ENCODE measurements at regions not wholly inside any gene's neighbourhood (a gene's known extent, or its start where the extent isn't known, plus 50 kb on each side); places are given as distances from the start of the nearest gene placed in this dataset.

DNA sequence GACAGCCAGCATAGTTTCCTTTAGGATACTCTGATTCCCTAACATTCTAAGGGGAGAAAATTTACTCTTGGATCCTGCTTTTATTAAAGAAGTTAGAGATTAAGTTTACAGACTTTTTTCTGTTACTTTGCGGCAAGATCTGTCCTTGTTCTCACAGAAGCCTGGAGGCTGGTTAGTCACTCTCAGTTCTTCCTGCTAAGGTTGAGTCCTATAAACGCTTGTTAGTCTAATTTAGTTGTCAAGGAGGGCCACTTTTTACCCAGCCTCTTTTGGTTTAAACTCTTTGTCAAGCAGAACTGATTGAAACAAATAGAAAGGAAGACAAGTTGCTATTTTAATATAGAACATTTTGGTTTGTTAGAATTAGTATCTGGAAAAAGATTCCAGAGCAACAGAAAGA, 89.7 kb downstream of the C21orf91 start:
- TF ChIP-seq, protein P1, sequence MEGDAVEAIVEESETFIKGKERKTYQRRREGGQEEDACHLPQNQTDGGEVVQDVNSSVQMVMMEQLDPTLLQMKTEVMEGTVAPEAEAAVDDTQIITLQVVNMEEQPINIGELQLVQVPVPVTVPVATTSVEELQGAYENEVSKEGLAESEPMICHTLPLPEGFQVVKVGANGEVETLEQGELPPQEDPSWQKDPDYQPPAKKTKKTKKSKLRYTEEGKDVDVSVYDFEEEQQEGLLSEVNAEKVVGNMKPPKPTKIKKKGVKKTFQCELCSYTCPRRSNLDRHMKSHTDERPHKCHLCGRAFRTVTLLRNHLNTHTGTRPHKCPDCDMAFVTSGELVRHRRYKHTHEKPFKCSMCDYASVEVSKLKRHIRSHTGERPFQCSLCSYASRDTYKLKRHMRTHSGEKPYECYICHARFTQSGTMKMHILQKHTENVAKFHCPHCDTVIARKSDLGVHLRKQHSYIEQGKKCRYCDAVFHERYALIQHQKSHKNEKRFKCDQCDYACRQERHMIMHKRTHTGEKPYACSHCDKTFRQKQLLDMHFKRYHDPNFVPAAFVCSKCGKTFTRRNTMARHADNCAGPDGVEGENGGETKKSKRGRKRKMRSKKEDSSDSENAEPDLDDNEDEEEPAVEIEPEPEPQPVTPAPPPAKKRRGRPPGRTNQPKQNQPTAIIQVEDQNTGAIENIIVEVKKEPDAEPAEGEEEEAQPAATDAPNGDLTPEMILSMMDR (IDR thresholded peaks at IDR 0.05): no peak
- no peak for TF ChIP-seq POLR2A (IDR thresholded peaks at IDR 0.05)

Measured in transverse colon (tissue), 3 donors.